MM.1S (cell line): ENCODE measurements at regions not wholly inside any gene's neighbourhood (a gene's known extent, or its start where the extent isn't known, plus 50 kb on each side); places are given as distances from the start of the nearest gene placed in this dataset.

Experiments
- DNase-seq: peaks from one replicate; pipeline ENCODE4 v3.0.0-alpha.2; 2015
- H2AFZ ChIP-seq: fragments of 300-600 bp; sonication (generic); 2 replicates; pipeline ENCODE4 v1.6.0; 2016; ENCODE audit warnings: antibody characterized with exemption, low read length
- H3F3A ChIP-seq: fragments of 300-600 bp; sonication (generic); 2 replicates; pipeline ENCODE4 v1.6.1; 2016; ENCODE audit warnings: mild to moderate bottlenecking, antibody characterized with exemption, low read length, moderate library complexity, mixed read lengths; ENCODE audit not compliant: insufficient read depth
- H3K27ac ChIP-seq: fragments of 300-600 bp; sonication (generic); 2 replicates; pipeline ENCODE4 v1.5.1; 2016; ENCODE audit warnings: mild to moderate bottlenecking, low read length
- H3K27me3 ChIP-seq: fragments of 300-600 bp; sonication (generic); replicated peaks from 2 replicates; pipeline ENCODE4 v1.6.0; 2016; ENCODE audit warnings: low read length; ENCODE audit not compliant: insufficient read depth
- H3K36me3 ChIP-seq: fragments of 300-600 bp; sonication (generic); replicated peaks from 2 replicates; pipeline ENCODE4 v1.6.1; 2016; ENCODE audit warnings: mild to moderate bottlenecking, low read length, mixed read lengths; ENCODE audit not compliant: insufficient read depth
- H3K4me1 ChIP-seq: fragments of 300-600 bp; sonication (generic); 2 replicates; pipeline ENCODE4 v1.6.1; 2016; ENCODE audit warnings: low read length, mixed read lengths
- H3K4me2 ChIP-seq: fragments of 300-600 bp; sonication (generic); 2 replicates; pipeline ENCODE4 v1.6.0; 2016; ENCODE audit warnings: low read depth, low read length
- H3K4me3 ChIP-seq: fragments of 300-600 bp; sonication (generic); 2 replicates; pipeline ENCODE4 v1.5.1; 2016; ENCODE audit warnings: low read length, mixed read lengths
- H3K79me2 ChIP-seq: fragments of 300-600 bp; sonication (generic); 2 replicates; pipeline ENCODE4 v1.6.1; 2016; ENCODE audit warnings: mixed run types, low read length, mixed read lengths
- H3K9ac ChIP-seq: fragments of 300-600 bp; sonication (generic); 2 replicates; pipeline ENCODE4 v1.6.1; 2016; ENCODE audit warnings: low read length, mixed read lengths
- H3K9me2 ChIP-seq: fragments of 300-600 bp; sonication (generic); replicated peaks from 2 replicates; pipeline ENCODE4 v1.6.1; 2016; ENCODE audit warnings: mild to moderate bottlenecking, low read length, mixed read lengths; ENCODE audit not compliant: insufficient read depth
- H3K9me3 ChIP-seq: fragments of 300-600 bp; sonication (generic); replicated peaks from 2 replicates; pipeline ENCODE4 v1.6.1; 2016; ENCODE audit warnings: mild to moderate bottlenecking, low read length, mixed read lengths; ENCODE audit not compliant: insufficient read depth
- H4K20me1 ChIP-seq: fragments of 300-600 bp; sonication (generic); 2 replicates; pipeline ENCODE4 v1.6.1; 2016; ENCODE audit warnings: mild to moderate bottlenecking, low read length, moderate library complexity, mixed read lengths; ENCODE audit not compliant: insufficient read depth
- CTCF ChIP-seq: fragments of 300-600 bp; sonication (generic); IDR thresholded peaks from 2 replicates; pipeline ENCODE4 v1.5.1; 2016; ENCODE audit warnings: antibody characterized with exemption, low read length, mixed read lengths
- EZH2 ChIP-seq: fragments of 300-600 bp; sonication (generic); optimal IDR thresholded peaks from 2 replicates; pipeline ENCODE3; 2017; ENCODE audit warnings: low read depth, mild to moderate bottlenecking, antibody characterized with exemption, low read length, mixed read lengths
- EZH2phosphoT487 ChIP-seq: fragments of 300-600 bp; sonication (generic); IDR thresholded peaks from 2 replicates; pipeline ENCODE4 v1.6.1; 2018; ENCODE audit warnings: antibody characterized with exemption, low read length

GRCh38 chr5:87010736-87011135 lies 256.9 kb upstream of the RASA1 start:
- Histone ChIP-seq H3K9me3 (no peaks in the 10 kb centered on the region), H3K4me1 (peaks cover 10% of the 10 kb centered on the region), H3K9ac (no peak overlapping the region), H3K4me2 (no peak overlapping the region), H3K27ac (no peak overlapping the region), H3K9me2 (no peaks in the 10 kb centered on the region), H3K4me3 (no peak overlapping the region), H3K79me2 (no peaks in the 10 kb centered on the region), H4K20me1 (no peaks in the 10 kb centered on the region), H3F3A (no peaks in the 10 kb centered on the region), H3K36me3 (no peaks in the 10 kb centered on the region), H2AFZ (no peak overlapping the region), H3K27me3 (no peaks in the 10 kb centered on the region)
- TF ChIP-seq CTCF (no peak), EZH2 (no peak), EZH2phosphoT487 (no peak)
- no peak for DNase-seq

- no peaks in the 10 kb centered on the region for H3K79me2 ChIP-seq
- peaks cover 14% of the 10 kb centered on the region for H3F3A ChIP-seq
- no peaks in the 10 kb centered on the region for H3K9me2 ChIP-seq
- H3K9ac ChIP-seq: no peak overlapping the region
- H2AFZ ChIP-seq: no peak overlapping the region
- no peaks in the 10 kb centered on the region for H3K27me3 ChIP-seq
- peaks cover 16% of the 10 kb centered on the region for H3K4me1 ChIP-seq
- H3K4me2 ChIP-seq: no peak overlapping the region
- DNase-seq: no peak
- no peaks in the 10 kb centered on the region for H3K9me3 ChIP-seq
- H3K4me3 ChIP-seq: no peak overlapping the region
- TF ChIP-seq EZH2: no peak
- TF ChIP-seq CTCF: no peak
- no peak for TF ChIP-seq EZH2phosphoT487
- H3K27ac ChIP-seq: no peak overlapping the region
- H3K36me3 ChIP-seq: no peaks in the 10 kb centered on the region
- H4K20me1 ChIP-seq: no peaks in the 10 kb centered on the region
Observed at GRCh38 chr5:87015901-87016300, 251.8 kb upstream of the RASA1 start.

GRCh38 chr5:87020099-87020934 lies 247.4 kb upstream of the RASA1 start:
- peak; percentile 94 for DNase-seq
- Histone ChIP-seq H3K27me3 (no peaks in the 10 kb centered on the region), H3K9me3 (no peaks in the 10 kb centered on the region), H3K36me3 (no peaks in the 10 kb centered on the region), H4K20me1 (no peaks in the 10 kb centered on the region), H3K4me3 (peak overlapping the region; percentile 53), H3K4me1 (peaks cover 22% of the 10 kb centered on the region), H3F3A (peaks cover 19% of the 10 kb centered on the region), H3K79me2 (no peaks in the 10 kb centered on the region), H2AFZ (peak overlapping the region; percentile 56), H3K27ac (peak overlapping the region; percentile 96), H3K9me2 (no peaks in the 10 kb centered on the region), H3K4me2 (peak overlapping the region; percentile 97), H3K9ac (peak overlapping the region; percentile 72)
- TF ChIP-seq EZH2 (no peak), CTCF (no peak)
